HepG2 (cell line): ENCODE measurements at regions not wholly inside any gene's neighbourhood (a gene's known extent, or its start where the extent isn't known, plus 50 kb on each side); places are given as distances from the start of the nearest gene placed in this dataset.

Source experiments
- ATAC-seq: fragments of 200-7000 bp; cut with Tn5 transposase; 3 replicates; pipeline ENCODE4 v1.9.1; 2020; ENCODE audit warnings: mild to moderate bottlenecking, moderate library complexity
- BruUV-seq: library from RNA; stranded (reverse); fragments of 400-500 nt; replicated peaks from 2 replicates; lab custom pipeline; 2021; lab: Mats Ljungman, UMichigan
- CTCF ChIA-PET: fragments of 300-600 bp; formaldehyde crosslinking; extraction: SDS; loops from one replicate; lab custom pipeline; 2021; ENCODE audit warnings: low total read pairs, inconsistent platforms, low intra/inter-chr PET ratio; lab: Yijun Ruan, JAX
- POLR2A ChIA-PET: fragments of 350-600 bp; sonication (Branson Sonifier 250); formaldehyde crosslinking; loops from one replicate; lab custom pipeline; 2020; ENCODE audit warnings: antibody characterized with exemption, inconsistent platforms; lab: Yijun Ruan, JAX
- DNase-seq: peaks from one replicate; pipeline ENCODE4 v3.0.0-alpha.2; 2015; ENCODE audit warnings: low spot score
- FAIRE-seq: peaks from 3 replicates; lab custom pipeline; 2011; peaks lifted over from hg19 to GRCh38; lab: Jason Lieb, UNC
- H2AFZ ChIP-seq: one replicate; pipeline ENCODE4 v1.6.1; 2011; ENCODE audit warnings: low read length, inconsistent platforms
- H3K27ac ChIP-seq: fragments of 300-600 bp; 3 replicates; pipeline ENCODE4 v1.8.0; 2011; ENCODE audit warnings: mixed run types, mild to moderate bottlenecking, mixed read lengths, low read length, inconsistent platforms; ENCODE audit not compliant: insufficient read depth; ENCODE audit errors: extremely low read length
- H3K27me3 ChIP-seq, 2 experiments: fragments of 200-600 bp in 1 of 2; 2 replicates in 1 of 2; 3 replicates in 1 of 2; pipeline versions ENCODE4 v1.6.0 to v1.8.0; 2011; ENCODE audit warnings: low read length in 2 of 2, mild to moderate bottlenecking in 2 of 2, moderate library complexity in 2 of 2, inconsistent platforms in 1 of 2; ENCODE audit not compliant: insufficient read depth in 2 of 2, control insufficient read depth in 1 of 2
- H3K36me3 ChIP-seq, 2 experiments: fragments of 200-600 bp in 1 of 2; replicated peaks in 1 of 2; 2 replicates in 1 of 2; 3 replicates in 1 of 2; pipeline versions ENCODE4 v1.5.1 to v1.8.0; 2011; ENCODE audit warnings: low read length in 2 of 2, inconsistent platforms in 1 of 2; ENCODE audit not compliant: insufficient read depth in 2 of 2, control insufficient read depth in 1 of 2
- H3K4me1 ChIP-seq: 2 replicates; pipeline ENCODE4 v1.5.1; 2012; ENCODE audit warnings: low read length, inconsistent platforms; ENCODE audit not compliant: insufficient read depth
- H3K4me2 ChIP-seq: 2 replicates; pipeline ENCODE4 v1.6.0; 2011; ENCODE audit warnings: low read depth, low read length, inconsistent platforms
- H3K4me3 ChIP-seq, 3 experiments: fragments of 200-600 bp in 1 of 3; sonication (generic), shearing (Covaris generic) in 1 of 3; replicated peaks in 1 of 3; 2 replicates each; pipeline ENCODE4 v1.5.1; 2011 to 2016; ENCODE audit warnings: low read length in 3 of 3, inconsistent platforms in 2 of 3, low read depth in 2 of 3, mild to moderate bottlenecking in 2 of 3, control low read depth in 1 of 3, mixed read lengths in 1 of 3; ENCODE audit not compliant: insufficient read depth in 1 of 3
- H3K79me2 ChIP-seq: one replicate; pipeline ENCODE4 v1.6.1; 2011; ENCODE audit warnings: low read length, inconsistent platforms; ENCODE audit not compliant: insufficient read depth
- H3K9ac ChIP-seq: 2 replicates; pipeline ENCODE4 v1.6.0; 2011; ENCODE audit warnings: mild to moderate bottlenecking, low read depth, low read length, inconsistent platforms; ENCODE audit not compliant: insufficient read depth
- H3K9me3 ChIP-seq: 2 replicates; pipeline ENCODE4 v1.5.1; 2012; ENCODE audit warnings: mild to moderate bottlenecking, low read length
- H4K20me1 ChIP-seq: 2 replicates; pipeline ENCODE4 v1.6.0; 2011; ENCODE audit warnings: inconsistent platforms, mild to moderate bottlenecking, low read length, moderate library complexity; ENCODE audit not compliant: insufficient read depth
- ATF7-NPFF ChIP-seq: sonication (generic); formaldehyde crosslinking; IDR thresholded peaks from 2 replicates; pipeline ENCODE4 v1.8.1; 2023; ENCODE audit warnings: mild to moderate bottlenecking, low read depth, missing genetic modification reagents, moderate library complexity
- CBX2 ChIP-seq, 2 experiments: fragments of 200-600 bp in 1 of 2; sonication (generic); formaldehyde crosslinking in 1 of 2; IDR thresholded peaks; 2 replicates each; pipeline versions ENCODE4 v1.7.0 to v1.8.1; 2018 to 2022; ENCODE audit warnings: low read depth in 2 of 2, low read length in 1 of 2, mild to moderate bottlenecking in 1 of 2, missing genetic modification reagents in 1 of 2
- CEBPZ ChIP-seq: IDR thresholded peaks from 2 replicates; pipeline ENCODE4 v1.6.1; 2012; ENCODE audit warnings: low read length, improper control_type of control experiment
- ELF3 ChIP-seq: IDR thresholded peaks from 2 replicates; pipeline ENCODE4 v1.6.1; 2016; ENCODE audit warnings: missing genetic modification reagents, missing compliant biosample characterization
- NFIB ChIP-seq: sonication (generic); formaldehyde crosslinking; IDR thresholded peaks from 2 replicates; pipeline ENCODE4 v1.9.0; 2021; ENCODE audit warnings: missing genetic modification reagents, mild to moderate bottlenecking, borderline replicate concordance
- PBX2 ChIP-seq: IDR thresholded peaks from 2 replicates; pipeline ENCODE4 v1.6.1; 2016; ENCODE audit warnings: control low read depth
- RBAK ChIP-seq: sonication (generic); formaldehyde crosslinking; IDR thresholded peaks from 2 replicates; pipeline ENCODE4 v1.5.1; 2020; ENCODE audit warnings: mild to moderate bottlenecking, missing genetic modification reagents
- RXRA ChIP-seq: sonication (generic); formaldehyde crosslinking; IDR thresholded peaks from 2 replicates; pipeline ENCODE4 v1.5.1; 2020; ENCODE audit warnings: missing genetic modification reagents
- ZFP1 ChIP-seq: IDR thresholded peaks from 2 replicates; pipeline ENCODE4 v1.6.1; 2016
- ZNF562 ChIP-seq: sonication (generic); formaldehyde crosslinking; IDR thresholded peaks from 2 replicates; pipeline ENCODE4 v1.8.0; 2022; ENCODE audit warnings: missing genetic modification reagents, borderline replicate concordance
- ZNF577 ChIP-seq: sonication (generic); formaldehyde crosslinking; IDR thresholded peaks from 2 replicates; pipeline ENCODE4 v1.4.0; 2020; ENCODE audit warnings: mild to moderate bottlenecking, low read depth, missing genetic modification reagents, borderline replicate concordance
- ZNF589 ChIP-seq: sonication (generic); formaldehyde crosslinking; conservative IDR thresholded peaks from 2 replicates; pipeline ENCODE4 v1.8.0; 2022; ENCODE audit warnings: mild to moderate bottlenecking, moderate library complexity, missing genetic modification reagents
- ZNF703 ChIP-seq: sonication (generic); formaldehyde crosslinking; IDR thresholded peaks from 2 replicates; pipeline ENCODE4 v1.5.1; 2020; ENCODE audit warnings: missing genetic modification reagents, mild to moderate bottlenecking, moderate library complexity, borderline replicate concordance
- ZSCAN12 ChIP-seq: sonication (generic); formaldehyde crosslinking; IDR thresholded peaks from 2 replicates; pipeline ENCODE4 v1.9.0; 2021; ENCODE audit warnings: mild to moderate bottlenecking, missing genetic modification reagents
- ZSCAN21 ChIP-seq: sonication (generic); formaldehyde crosslinking; IDR thresholded peaks from 2 replicates; pipeline ENCODE4 v1.8.0; 2022; ENCODE audit warnings: mild to moderate bottlenecking, missing genetic modification reagents, moderate library complexity, borderline replicate concordance
- WGBS: methylation state at CpG from one replicate; pipeline ENCODE4 v1.1.6; 2017; ENCODE audit warnings: low lambda C conversion rate; 5-methylcytosine and 5-hydroxymethylcytosine counted together
- in situ Hi-C: cut with HindIII; loops from 2 replicates; pipeline ENCODE4 v1.10.0; 2017; ENCODE audit warnings: low pct_unique_long_range_greater_than_20kb; ENCODE audit not compliant: extremely low pct_ligation_motif_present
- intact Hi-C: fragments of 100-400 bp; cut with micrococcal nuclease; formaldehyde crosslinking; loops from one replicate; pipeline ENCODE4 v1.10.0; 2022; ENCODE audit not compliant: unreplicated experiment
- TF ChIP-seq, protein P1 (sequence below): sonication (generic); IDR thresholded peaks from 2 replicates; pipeline ENCODE4 v1.6.1; 2016; ENCODE audit warnings: low read depth, borderline replicate concordance

DNA sequence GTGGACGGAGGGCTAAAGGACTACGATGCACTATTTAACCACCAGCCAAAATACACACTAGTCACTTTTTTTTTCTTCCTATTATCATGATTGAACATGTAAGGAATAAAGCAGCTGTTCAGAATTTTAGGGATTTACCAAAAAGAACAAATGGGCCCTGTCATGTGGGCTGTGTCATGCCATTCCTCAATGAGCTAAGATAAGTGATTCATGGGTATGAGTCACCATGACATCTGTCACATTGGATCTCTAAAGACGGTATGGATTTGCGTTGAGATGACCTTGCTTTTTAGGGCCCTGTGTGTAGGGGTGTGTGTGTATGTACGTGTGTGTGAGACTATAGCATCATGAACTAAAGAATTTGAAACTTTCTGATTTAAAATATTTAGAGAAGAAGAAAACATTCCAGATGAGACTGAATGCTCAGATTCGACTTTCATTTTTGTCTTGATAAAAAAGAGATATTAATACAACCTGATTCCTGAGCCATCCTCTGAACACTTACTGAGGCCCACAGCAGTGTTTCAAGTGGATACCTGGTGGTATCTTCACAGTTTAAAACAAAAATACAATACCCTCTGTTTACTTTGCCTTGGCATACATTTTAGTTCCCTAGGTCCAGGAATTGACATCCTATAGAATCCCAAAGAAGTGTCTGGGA, 246.1 kb upstream of the DUSP10 start (continued):
- TF ChIP-seq CEBPZ (no peak), RBAK (CRISPR knock-in tag) (no peak), ZSCAN21 (CRISPR knock-in tag) (no peak)
- TF ChIP-seq, protein P1, sequence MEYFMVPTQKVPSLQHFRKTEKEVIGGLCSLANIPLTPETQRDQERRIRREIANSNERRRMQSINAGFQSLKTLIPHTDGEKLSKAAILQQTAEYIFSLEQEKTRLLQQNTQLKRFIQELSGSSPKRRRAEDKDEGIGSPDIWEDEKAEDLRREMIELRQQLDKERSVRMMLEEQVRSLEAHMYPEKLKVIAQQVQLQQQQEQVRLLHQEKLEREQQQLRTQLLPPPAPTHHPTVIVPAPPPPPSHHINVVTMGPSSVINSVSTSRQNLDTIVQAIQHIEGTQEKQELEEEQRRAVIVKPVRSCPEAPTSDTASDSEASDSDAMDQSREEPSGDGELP, result no peak
- TF ChIP-seq, all 625 proteins: peak for 3

DNA sequence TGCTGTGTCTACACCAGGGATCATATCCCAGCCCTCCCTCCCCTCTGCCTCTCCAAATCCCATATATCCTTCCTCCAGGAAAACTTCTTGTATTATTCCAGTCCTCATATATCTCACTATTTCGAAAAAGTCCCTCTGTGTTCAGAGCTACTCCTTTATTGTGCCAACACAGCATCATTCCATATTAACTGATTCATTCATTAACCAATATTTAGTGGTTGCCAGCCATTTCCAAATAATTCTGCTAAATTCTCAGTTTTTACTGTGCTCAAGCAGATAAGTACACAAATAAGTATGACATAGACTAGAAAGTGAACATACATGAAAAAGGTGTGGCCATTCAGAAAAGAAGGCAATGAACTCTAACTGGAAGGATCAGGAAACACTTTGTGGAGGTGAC, 241.6 kb upstream of the DUSP10 start:
- ChIA-PET CTCF (no interaction called here), POLR2A (no interaction called here)
- Histone ChIP-seq H3K9me3 (no peaks in the 10 kb centered on the region), H3K79me2 (no peaks in the 10 kb centered on the region), H3K27ac (no peak overlapping the region), H3K36me3 (no peaks in the 10 kb centered on the region), H3K4me3 (no peak overlapping the region), H3K4me2 (no peak overlapping the region), H2AFZ (no peak overlapping the region), H3K9ac (no peak overlapping the region), H3K4me1 (no peaks in the 10 kb centered on the region), H4K20me1 (no peaks in the 10 kb centered on the region), H3K27me3 (no peaks in the 10 kb centered on the region)
- ATAC-seq (no peak), DNase-seq (no peak), FAIRE-seq (no peak)
- BruUV-seq, result no TSS peak
- no peak for TF ChIP-seq ATF7-NPFF (CRISPR knock-in tag)
- no peak for TF ChIP-seq ZNF577 (CRISPR knock-in tag)
- no peak for TF ChIP-seq RXRA (CRISPR knock-in tag)
- no peak for TF ChIP-seq ZNF562 (CRISPR knock-in tag)
- TF ChIP-seq ZSCAN12 (CRISPR knock-in tag), result no peak
- TF ChIP-seq CBX2 (IDR thresholded peaks at IDR 0.05; ENCODE audit: low read depth, low read length), result no peak
- no peak for TF ChIP-seq CBX2 (CRISPR knock-in tag; IDR thresholded peaks at IDR 0.05; ENCODE audit: low read depth)
- no peak for TF ChIP-seq ELF3 (CRISPR knock-in tag)
- TF ChIP-seq NFIB, result no peak
- TF ChIP-seq PBX2, result no peak
- TF ChIP-seq ZFP1 (CRISPR knock-in tag), result no peak
- TF ChIP-seq ZNF703, result no peak
- no peak for TF ChIP-seq ZNF589 (CRISPR knock-in tag)
- intact Hi-C loops, result no loop called here
- in situ Hi-C loops, result no loop called here
- WGBS, result 0% methylated on average over 1 of the region's 1 CpG
